ENCODE measurements at regions not wholly inside any gene's neighbourhood (a gene's known extent, or its start where the extent isn't known, plus 50 kb on each side); places are given as distances from the start of the nearest gene placed in this dataset.

DNA sequence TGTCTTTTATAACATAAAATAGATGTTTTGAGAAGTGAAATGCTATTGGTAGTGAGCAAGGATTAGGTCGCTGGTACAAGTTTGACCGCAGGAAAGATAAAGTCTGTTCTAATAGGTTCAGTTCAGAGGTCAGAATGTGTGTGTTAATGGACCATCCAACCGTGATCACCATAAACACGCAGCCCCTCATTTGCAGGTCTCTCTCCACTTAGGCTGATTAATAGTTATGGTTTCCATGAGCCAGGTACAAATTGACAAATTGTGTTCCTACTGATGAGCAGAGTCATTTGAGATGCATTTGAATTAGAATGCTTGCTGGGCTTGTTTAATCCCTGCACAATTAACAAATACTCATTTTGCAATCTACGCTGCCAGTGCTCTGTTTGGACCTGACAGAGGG, 318.1 kb upstream of the GOT2 start:
- TF ChIP-seq GATA2 (IDR thresholded peaks at IDR 0.05; ENCODE audit: low read depth, low read length), result no peak
- no peak for TF ChIP-seq GATA3 (IDR thresholded peaks at IDR 0.05; ENCODE audit: low read depth, low read length)

All from SH-SY5Y (cell line).